ENCODE measurements at regions not wholly inside any gene's neighbourhood (a gene's known extent, or its start where the extent isn't known, plus 50 kb on each side); places are given as distances from the start of the nearest gene placed in this dataset.

DNA sequence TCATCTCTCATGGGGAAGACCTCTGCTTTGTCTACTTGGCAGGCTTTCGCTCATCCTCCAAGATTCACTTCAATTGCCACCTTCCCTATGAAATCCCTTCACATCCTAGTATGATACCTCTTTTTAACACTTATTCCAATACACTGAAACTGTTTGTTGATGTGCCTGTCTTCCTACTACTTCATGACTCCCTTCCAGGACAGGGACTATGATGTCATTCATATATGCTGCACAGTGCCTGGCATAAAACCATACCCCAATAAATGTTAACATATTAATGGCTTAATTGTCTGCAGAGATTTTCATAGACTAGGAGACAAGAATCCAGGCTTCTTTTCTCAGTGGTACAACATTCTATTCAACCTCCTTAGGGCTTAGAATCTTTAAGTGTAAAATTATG is 215.5 kb downstream of the ZNF608 start:
- Histone ChIP-seq H3K36me3 (replicated peaks in 1 of 2; ENCODE audit: control insufficient read depth in 1 of 2, insufficient read depth in 2 of 2, low read length in 2 of 2) (no peaks in the 10 kb centered on the region), H3K27ac (ENCODE audit: low read depth in 1 of 2, low read length in 2 of 2) (no peak overlapping the region), H3K79me2 (ENCODE audit: insufficient read depth, low read length) (no peaks in the 10 kb centered on the region), H3K9ac (ENCODE audit: insufficient read depth, low read length, poor library complexity, severe bottlenecking) (no peak overlapping the region), H4K20me1 (ENCODE audit: insufficient read depth, low read length) (no peaks in the 10 kb centered on the region), H3K9me3 (replicated peaks in 1 of 2; ENCODE audit: control insufficient read depth in 1 of 2, insufficient read depth in 1 of 2, low read length in 2 of 2) (no peaks in the 10 kb centered on the region), H2AFZ (ENCODE audit: insufficient read depth, low read depth, low read length, poor library complexity, severe bottlenecking) (no peak overlapping the region), H3K4me2 (replicated peaks; ENCODE audit: extremely low read depth, low read length, poor library complexity, severe bottlenecking) (no peak overlapping the region), H3K27me3 (ENCODE audit: control insufficient read depth in 2 of 2, insufficient read depth in 2 of 2, low read length in 2 of 2) (no peaks in the 10 kb centered on the region), H3K4me3 (replicated peaks in 1 of 3; ENCODE audit: low read depth in 2 of 3, low read length in 3 of 3) (no peak overlapping the region), H3K4me1 (ENCODE audit: control insufficient read depth in 1 of 2, insufficient read depth in 2 of 2, low read length in 2 of 2) (no peaks in the 10 kb centered on the region)
- no peak for DNase-seq
- H3K36me3 Mint-ChIP-seq: no peaks in the 10 kb centered on the region
- H3K4me1 Mint-ChIP-seq: no peaks in the 10 kb centered on the region
- H3K27ac Mint-ChIP-seq: no peak overlapping the region
- TF ChIP-seq, protein P1, sequence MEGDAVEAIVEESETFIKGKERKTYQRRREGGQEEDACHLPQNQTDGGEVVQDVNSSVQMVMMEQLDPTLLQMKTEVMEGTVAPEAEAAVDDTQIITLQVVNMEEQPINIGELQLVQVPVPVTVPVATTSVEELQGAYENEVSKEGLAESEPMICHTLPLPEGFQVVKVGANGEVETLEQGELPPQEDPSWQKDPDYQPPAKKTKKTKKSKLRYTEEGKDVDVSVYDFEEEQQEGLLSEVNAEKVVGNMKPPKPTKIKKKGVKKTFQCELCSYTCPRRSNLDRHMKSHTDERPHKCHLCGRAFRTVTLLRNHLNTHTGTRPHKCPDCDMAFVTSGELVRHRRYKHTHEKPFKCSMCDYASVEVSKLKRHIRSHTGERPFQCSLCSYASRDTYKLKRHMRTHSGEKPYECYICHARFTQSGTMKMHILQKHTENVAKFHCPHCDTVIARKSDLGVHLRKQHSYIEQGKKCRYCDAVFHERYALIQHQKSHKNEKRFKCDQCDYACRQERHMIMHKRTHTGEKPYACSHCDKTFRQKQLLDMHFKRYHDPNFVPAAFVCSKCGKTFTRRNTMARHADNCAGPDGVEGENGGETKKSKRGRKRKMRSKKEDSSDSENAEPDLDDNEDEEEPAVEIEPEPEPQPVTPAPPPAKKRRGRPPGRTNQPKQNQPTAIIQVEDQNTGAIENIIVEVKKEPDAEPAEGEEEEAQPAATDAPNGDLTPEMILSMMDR (IDR thresholded peaks at IDR 0.05): no peak
- peaks cover 2 to 16% (median 7%) of the 10 kb centered on the region in 7 donors for H3K9me3 Mint-ChIP-seq
- H3K4me3 Mint-ChIP-seq: no peak overlapping the region
- WGBS (ENCODE audit: insufficient coverage): 100% methylated on average over 1 of the region's 1 CpG
- intact Hi-C loops (cut with micrococcal nuclease): no loop called here
- no peaks in the 10 kb centered on the region for H3K27me3 Mint-ChIP-seq (ENCODE audit: low read depth in 3 of 3)

DNA sequence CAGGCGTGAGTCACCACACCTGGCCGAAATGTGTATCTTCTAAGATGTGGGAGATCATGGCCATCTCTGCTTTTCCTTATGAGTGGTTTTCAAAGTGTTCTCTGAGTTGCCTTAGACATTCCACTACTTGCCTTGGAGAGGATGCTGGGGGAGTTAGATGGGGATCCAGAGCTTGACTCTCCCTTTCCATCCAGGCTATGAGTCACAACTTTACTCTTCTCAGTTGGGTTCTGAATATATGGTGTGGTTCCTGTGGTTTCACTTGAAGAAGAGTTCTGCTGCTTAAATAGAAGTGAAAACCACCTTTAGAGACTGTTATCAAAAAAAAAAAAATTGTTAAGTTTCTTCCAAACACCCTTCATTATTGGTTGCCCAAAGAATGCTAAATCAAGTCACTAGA is 217.6 kb downstream of the ZNF608 start:
- no peaks in the 10 kb centered on the region for H3K9me3 ChIP-seq (replicated peaks in 1 of 2; ENCODE audit: control insufficient read depth in 1 of 2, insufficient read depth in 1 of 2, low read length in 2 of 2)
- H3K36me3 ChIP-seq (replicated peaks in 1 of 2; ENCODE audit: control insufficient read depth in 1 of 2, insufficient read depth in 2 of 2, low read length in 2 of 2): no peaks in the 10 kb centered on the region
- Mint-ChIP-seq H3K27ac (no peak overlapping the region), H3K4me1 (no peaks in the 10 kb centered on the region), H3K36me3 (no peaks in the 10 kb centered on the region), H3K9me3 (peaks cover 0 to 9% (median 2%) of the 10 kb centered on the region in 7 donors), H3K27me3 (ENCODE audit: low read depth in 3 of 3) (peaks cover 0 to 2% (median 0%) of the 10 kb centered on the region in 3 donors), H3K4me3 (no peak overlapping the region)
- TF ChIP-seq, protein P1 (IDR thresholded peaks at IDR 0.05): no peak
- no peak overlapping the region for H3K9ac ChIP-seq (ENCODE audit: insufficient read depth, low read length, poor library complexity, severe bottlenecking)
- 93% methylated on average over 2 of the region's 2 CpGs for WGBS (ENCODE audit: insufficient coverage)
- no peaks in the 10 kb centered on the region for H3K4me1 ChIP-seq (ENCODE audit: control insufficient read depth in 1 of 2, insufficient read depth in 2 of 2, low read length in 2 of 2)
- no peak overlapping the region for H3K4me2 ChIP-seq (replicated peaks; ENCODE audit: extremely low read depth, low read length, poor library complexity, severe bottlenecking)
- no peak overlapping the region for H2AFZ ChIP-seq (ENCODE audit: insufficient read depth, low read depth, low read length, poor library complexity, severe bottlenecking)
- H3K27ac ChIP-seq (ENCODE audit: low read depth in 1 of 2, low read length in 2 of 2): no peak overlapping the region
- no peaks in the 10 kb centered on the region for H3K79me2 ChIP-seq (ENCODE audit: insufficient read depth, low read length)
- DNase-seq: no peak
- intact Hi-C loops (cut with micrococcal nuclease): no loop called here
- H3K27me3 ChIP-seq (ENCODE audit: control insufficient read depth in 2 of 2, insufficient read depth in 2 of 2, low read length in 2 of 2): no peaks in the 10 kb centered on the region
- no peak overlapping the region for H3K4me3 ChIP-seq (replicated peaks in 1 of 3; ENCODE audit: low read depth in 2 of 3, low read length in 3 of 3)
- H4K20me1 ChIP-seq (ENCODE audit: insufficient read depth, low read length): no peaks in the 10 kb centered on the region

All from CD14-positive monocyte (primary cell).